Right lobe of liver (tissue), 6 donors: ENCODE measurements at regions not wholly inside any gene's neighbourhood (a gene's known extent, or its start where the extent isn't known, plus 50 kb on each side); places are given as distances from the start of the nearest gene placed in this dataset.

Experiments used
- ATAC-seq, 4 donors: fragments of 200-7000 bp; cut with Tn5 transposase; one replicate each; pipeline ENCODE4 v1.9.1; 2020; ENCODE audit warnings: mild to moderate bottlenecking in 4 of 4, moderate library complexity in 4 of 4
- DNase-seq, 3 donors: peaks; one replicate each; pipeline ENCODE4 v3.0.0-alpha.2; 2020
- H3K27ac ChIP-seq, 3 donors: fragments of 200-600 bp; one replicate each; pipeline ENCODE4 v1.8.0; 2022
- H3K27me3 ChIP-seq, 2 donors: fragments of 200-600 bp; one replicate each; pipeline ENCODE4 v1.8.0; 2022
- H3K36me3 ChIP-seq, 4 donors: fragments of 200-600 bp; sonication (generic) in 1 of 4; one replicate each; pipeline versions ENCODE4 v1.5.1 to v1.8.0; 2017 to 2022; ENCODE audit warnings: control low read depth in 1 of 4
- H3K4me1 ChIP-seq, 4 donors: fragments of 200-600 bp; sonication (generic) in 1 of 4; one replicate each; pipeline versions ENCODE4 v1.5.1 to v1.8.0; 2017 to 2022; ENCODE audit warnings: control low read depth in 1 of 4
- H3K4me3 ChIP-seq, 3 donors: fragments of 200-600 bp; one replicate each; pipeline ENCODE4 v1.8.0; 2022
- H3K9me3 ChIP-seq, 4 donors: fragments of 200-600 bp; sonication (generic) in 1 of 4; one replicate each; pipeline versions ENCODE4 v1.5.1 to v1.8.0; 2017 to 2022; ENCODE audit warnings: control low read depth in 1 of 4
- CTCF ChIP-seq, 4 donors: fragments of 200-600 bp in 3 of 4; fragments of 450-650 bp in 1 of 4; IDR thresholded peaks; one replicate each; pipeline versions ENCODE4 v1.5.1 to v1.8.0; 2016 to 2022; ENCODE audit warnings: antibody characterized with exemption in 4 of 4, mild to moderate bottlenecking in 2 of 4
- POLR2A ChIP-seq: fragments of 450-650 bp; IDR thresholded peaks from one replicate; pipeline ENCODE4 v1.6.1; 2017; ENCODE audit warnings: antibody characterized with exemption, mild to moderate bottlenecking
- WGBS: methylation state at CpG from one replicate; pipeline ENCODE4 v1.1.6; 2018; ENCODE audit warnings: low coverage, low lambda C conversion rate; ENCODE audit not compliant: insufficient coverage; ENCODE audit errors: missing lambda C conversion rate; 5-methylcytosine and 5-hydroxymethylcytosine counted together
- intact Hi-C, 2 donors: fragments of 100-400 bp; cut with DNase I; formaldehyde crosslinking; loops; one replicate each; pipeline versions ENCODE4 v1.11.2 to v1.14.1; 2022
- donor health status: DM: no; HTN: yes; CAD: no.
- donor health status: DM: no; HTN: no; CAD: no.
- donor health status: DM: no; HTN: no; CAD: no.
- donor health status: DM: no; HTN: yes; CAD: no.
- donor health status: DM: no; HTN: yes; CAD: no.

- no peaks in the 10 kb centered on the region for H3K27me3 ChIP-seq
- H3K4me3 ChIP-seq = no peak overlapping the region
- no peaks in the 10 kb centered on the region for H3K4me1 ChIP-seq
- WGBS = 56% methylated on average over 1 of the region's 1 CpG
- DNase-seq = no peak
- H3K9me3 ChIP-seq = no peaks in the 10 kb centered on the region
- H3K27ac ChIP-seq = no peak overlapping the region
- intact Hi-C loops = loop anchor here in 1 of 2 donors (10.0 kb wide), 1 partner anchor 307 kb away; no protein-coding TSS in a partner anchor
- ATAC-seq = no peak
- no peaks in the 10 kb centered on the region for H3K36me3 ChIP-seq
- TF ChIP-seq POLR2A = no peak
- no peak for TF ChIP-seq CTCF (IDR thresholded peaks at IDR 0.05)
These were observed 986.0 kb downstream of the TSN start for GRCh38 chr2:122741403-122741802.

DNA sequence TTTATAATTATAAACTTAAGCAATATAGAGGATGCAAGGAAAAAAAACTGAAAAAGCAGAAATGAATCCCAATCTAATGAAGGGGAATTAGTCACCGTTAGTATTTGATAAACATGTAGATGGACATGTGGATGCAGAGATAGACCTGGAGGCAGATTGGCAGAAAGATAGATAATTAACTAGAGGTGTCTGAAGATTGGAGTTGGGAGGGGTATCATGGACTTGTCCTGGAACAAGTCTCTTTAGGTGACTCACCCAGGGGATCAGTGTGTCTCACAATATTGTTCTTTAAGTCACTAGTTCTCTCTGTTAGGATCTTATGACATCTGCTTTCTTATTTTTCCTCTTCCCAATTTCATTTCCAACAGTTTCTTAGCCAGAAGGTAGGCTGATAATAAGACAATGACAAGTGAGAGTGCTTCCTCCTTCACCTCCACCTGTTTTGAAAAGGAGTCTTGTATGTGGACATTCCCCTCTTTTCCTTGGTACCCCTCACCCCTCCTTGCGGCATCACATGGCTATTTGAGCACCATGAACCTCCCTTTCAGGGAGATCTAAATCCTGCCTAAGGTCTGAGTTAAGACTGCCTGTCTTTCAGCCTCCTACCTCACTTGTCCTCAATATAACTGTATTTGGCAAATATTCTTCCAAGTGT lies 987.7 kb downstream of the TSN start:
- intact Hi-C loops = loop anchor here in 1 of 2 donors (10.0 kb wide), 1 partner anchor 308 kb away; no protein-coding TSS in a partner anchor
- WGBS = 73% methylated on average over 2 of the region's 2 CpGs
- no peak for TF ChIP-seq CTCF (IDR thresholded peaks at IDR 0.05)
- no peak for TF ChIP-seq POLR2A

DNA sequence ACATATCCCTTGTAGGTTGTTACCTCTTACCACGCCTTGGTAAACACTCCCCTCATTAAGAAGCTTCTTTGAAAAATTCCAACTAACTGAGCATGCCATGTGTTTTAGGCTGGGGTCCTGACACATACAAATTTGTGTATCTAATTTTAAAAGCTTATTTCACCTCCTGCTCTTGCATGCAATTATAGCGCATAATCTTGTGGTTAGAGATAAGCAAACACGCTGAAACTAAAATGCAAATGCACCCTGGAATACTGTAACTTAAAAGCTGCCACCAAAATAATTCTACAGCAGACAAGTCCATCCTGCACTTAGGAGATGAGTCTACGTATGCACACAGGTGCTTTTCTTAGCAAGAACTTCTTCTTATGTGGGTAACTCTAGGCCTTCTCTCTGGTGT lies 990.2 kb downstream of the TSN start:
- intact Hi-C loops = loop anchor here in 1 of 2 donors (10.0 kb wide), 1 partner anchor 311 kb away; no protein-coding TSS in a partner anchor
- no peak for DNase-seq
- 74% methylated on average over 4 of the region's 4 CpGs for WGBS
- TF ChIP-seq POLR2A (no peak), CTCF (IDR thresholded peaks at IDR 0.05) (no peak)
- no peaks in the 10 kb centered on the region for H3K27me3 ChIP-seq
- H3K27ac ChIP-seq = no peak overlapping the region
- H3K9me3 ChIP-seq = no peaks in the 10 kb centered on the region
- no peaks in the 10 kb centered on the region for H3K36me3 ChIP-seq
- no peak overlapping the region for H3K4me3 ChIP-seq
- H3K4me1 ChIP-seq = peaks cover 0 to 13% (median 1%) of the 10 kb centered on the region in 4 donors
- no peak for ATAC-seq

More for the DNA sequence above, 987.7 kb downstream of the TSN start:
- Histone ChIP-seq H3K4me1 (no peaks in the 10 kb centered on the region), H3K27me3 (no peaks in the 10 kb centered on the region), H3K9me3 (no peaks in the 10 kb centered on the region), H3K27ac (no peak overlapping the region), H3K4me3 (no peak overlapping the region), H3K36me3 (no peaks in the 10 kb centered on the region)
- DNase-seq (no peak), ATAC-seq (no peak)

GRCh38 chr2:122747670-122748069 lies 992.2 kb downstream of the TSN start:
- Histone ChIP-seq H3K36me3 (no peaks in the 10 kb centered on the region), H3K4me3 (no peak overlapping the region), H3K27me3 (no peaks in the 10 kb centered on the region), H3K4me1 (peaks cover 0 to 13% (median 1%) of the 10 kb centered on the region in 4 donors), H3K27ac (peak overlapping the region in 1 of 3 donors; percentile 13), H3K9me3 (no peaks in the 10 kb centered on the region)
- WGBS = 97% methylated on average over 2 of the region's 2 CpGs
- ATAC-seq = no peak
- no peak for DNase-seq
- no peak for TF ChIP-seq POLR2A
- no peak for TF ChIP-seq CTCF (IDR thresholded peaks at IDR 0.05)
- intact Hi-C loops = loop anchor here in 1 of 2 donors (10.0 kb wide), 1 partner anchor 313 kb away; no protein-coding TSS in a partner anchor
